Posterior vena cava (tissue), 2 donors: ENCODE measurements at regions not wholly inside any gene's neighbourhood (a gene's known extent, or its start where the extent isn't known, plus 50 kb on each side); places are given as distances from the start of the nearest gene placed in this dataset.
"Not testable (repeated sequence)": the region's sequence is repeated elsewhere in the genome, so short reads cannot be mapped to it uniquely, and the experiment has no call there.

Source experiments
- DNase-seq: peaks from one replicate; pipeline ENCODE4 v3.0.0-alpha.2; 2020; ENCODE audit warnings: low spot score
- intact Hi-C, 2 donors: fragments of 100-400 bp; cut with DNase I; formaldehyde crosslinking; loops; one replicate each; pipeline versions ENCODE4 v1.14.1 to v1.14.2; 2022 to 2023
- donor health status: DM: yes; HTN: yes; CAD: no.
- donor health status: DM: yes; HTN: yes; CAD: no.

- intact Hi-C loops, result no loop called here
Measured at GRCh38 chr10:28199941-28200340, 102.9 kb downstream of the MPP7 start.

GRCh38 chr10:28190196-28190595 is 112.7 kb downstream of the MPP7 start:
- intact Hi-C loops, result no loop called here
- DNase-seq, result no peak

More at GRCh38 chr10:28199941-28200340, 102.9 kb downstream of the MPP7 start:
- no peak for DNase-seq

GRCh38 chr10:28188526-28188925 is 114.3 kb downstream of the MPP7 start:
- intact Hi-C loops, result no loop called here
- no peak for DNase-seq

- no peak for DNase-seq
- intact Hi-C loops, result no loop called here
Measured at GRCh38 chr10:28186887-28187578, 115.8 kb downstream of the MPP7 start.

- intact Hi-C loops, result no loop called here
- no peak for DNase-seq
Measured at GRCh38 chr10:28186461-28186860, 116.4 kb downstream of the MPP7 start.

- no peak for DNase-seq
- intact Hi-C loops, result no loop called here
Measured at GRCh38 chr10:28184810-28185209, 118.1 kb downstream of the MPP7 start.

GRCh38 chr10:28181478-28182096 is 121.3 kb downstream of the MPP7 start:
- no peak for DNase-seq
- intact Hi-C loops, result no loop called here

GRCh38 chr10:28180654-28181053 is 122.2 kb downstream of the MPP7 start:
- no peak for DNase-seq
- intact Hi-C loops, result no loop called here

GRCh38 chr10:28179743-28180099 is 123.1 kb downstream of the MPP7 start:
- no peak for DNase-seq
- intact Hi-C loops, result loop anchor here (5.0 to 10.0 kb wide), 3 partner anchors 392 to 437 kb away; partner anchors contain the start of gene MKX (in 1 of the 2)

GRCh38 chr10:28179006-28179742 is 123.7 kb downstream of the MPP7 start:
- intact Hi-C loops, result loop anchor here (5.0 to 10.0 kb wide), 3 partner anchors 392 to 437 kb away; partner anchors contain the start of gene MKX (in 1 of the 2)
- no peak for DNase-seq

- no peak for DNase-seq
- intact Hi-C loops, result loop anchor here (5.0 to 10.0 kb wide), 3 partner anchors 391 to 436 kb away; partner anchors contain the start of gene MKX (in 1 of the 2)
Measured at GRCh38 chr10:28177944-28178637, 124.8 kb downstream of the MPP7 start.

- intact Hi-C loops, result loop anchor here (5.0 to 10.0 kb wide), 3 partner anchors 389 to 434 kb away; partner anchors contain the start of gene MKX (in 1 of the 2)
- not testable (repeated sequence) for DNase-seq
Measured at GRCh38 chr10:28176498-28176897, 126.4 kb downstream of the MPP7 start.

GRCh38 chr10:28172223-28172610 is 130.6 kb downstream of the MPP7 start:
- intact Hi-C loops, result loop anchor here in 1 of 2 donors (10.0 kb wide), 1 partner anchor 427 kb away; the partner anchor contains the start of gene MKX

GRCh38 chr10:28171468-28172222 is 131.2 kb downstream of the MPP7 start:
- intact Hi-C loops, result loop anchor here in 1 of 2 donors (10.0 kb wide), 1 partner anchor 427 kb away; the partner anchor contains the start of gene MKX
- no peak for DNase-seq

More at GRCh38 chr10:28172223-28172610, 130.6 kb downstream of the MPP7 start:
- DNase-seq, result no peak

GRCh38 chr10:28169525-28169924 is 133.3 kb downstream of the MPP7 start:
- DNase-seq, result no peak
- intact Hi-C loops, result no loop called here

- intact Hi-C loops, result no loop called here
- DNase-seq, result no peak
Measured at GRCh38 chr10:28160866-28161405, 141.9 kb downstream of the MPP7 start.

GRCh38 chr10:28157379-28157778 is 145.5 kb downstream of the MPP7 start:
- intact Hi-C loops, result no loop called here
- no peak for DNase-seq

- intact Hi-C loops, result no loop called here
- no peak for DNase-seq
Measured at GRCh38 chr10:28155726-28156125, 147.1 kb downstream of the MPP7 start.
